GM23338 (cell line): ENCODE measurements at regions not wholly inside any gene's neighbourhood (a gene's known extent, or its start where the extent isn't known, plus 50 kb on each side); places are given as distances from the start of the nearest gene placed in this dataset.

Source experiments
- ATAC-seq: fragments of 200-7000 bp; cut with Tn5 transposase; 3 replicates; pipeline ENCODE4 v1.9.1; 2020
- DNase-seq: peaks from one replicate; pipeline ENCODE4 v3.0.0-alpha.2; 2015; ENCODE audit warnings: low spot score
- H2AFZ ChIP-seq: fragments of 200-600 bp; sonication (generic); 2 replicates; pipeline ENCODE4 v1.8.0; 2016; ENCODE audit warnings: antibody characterized with exemption, mild to moderate bottlenecking, moderate library complexity
- H3F3A ChIP-seq: fragments of 200-600 bp; sonication (generic); replicated peaks from 2 replicates; pipeline ENCODE4 v1.8.0; 2017; ENCODE audit warnings: antibody characterized with exemption, mixed run types, low read depth
- H3K27ac ChIP-seq: fragments of 200-600 bp; sonication (generic); 2 replicates; pipeline ENCODE4 v1.6.1; 2016; ENCODE audit warnings: low read depth
- H3K27me3 ChIP-seq: fragments of 200-600 bp; sonication (generic); 2 replicates; pipeline ENCODE4 v1.8.0; 2016; ENCODE audit warnings: mild to moderate bottlenecking, mixed run types, moderate library complexity; ENCODE audit not compliant: insufficient read depth
- H3K36me3 ChIP-seq: fragments of 200-600 bp; sonication (generic); 2 replicates; pipeline ENCODE4 v1.8.0; 2016; ENCODE audit warnings: mild to moderate bottlenecking; ENCODE audit not compliant: insufficient read depth
- H3K4me1 ChIP-seq: fragments of 200-600 bp; sonication (generic); 2 replicates; pipeline ENCODE4 v1.8.0; 2016; ENCODE audit warnings: mild to moderate bottlenecking, moderate library complexity; ENCODE audit not compliant: insufficient read depth
- H3K4me2 ChIP-seq: fragments of 200-600 bp; sonication (generic); 2 replicates; pipeline ENCODE4 v1.7.1; 2017; ENCODE audit warnings: mixed run types
- H3K4me3 ChIP-seq: fragments of 200-600 bp; sonication (generic); 2 replicates; pipeline ENCODE4 v1.6.1; 2016; ENCODE audit warnings: mixed run types
- H3K79me2 ChIP-seq: fragments of 200-600 bp; sonication (generic); replicated peaks from 2 replicates; pipeline ENCODE4 v1.8.0; 2017; ENCODE audit warnings: mild to moderate bottlenecking; ENCODE audit not compliant: insufficient read depth
- H3K9me2 ChIP-seq: fragments of 200-600 bp; sonication (generic); 2 replicates; pipeline ENCODE4 v1.8.0; 2017; ENCODE audit not compliant: insufficient read depth
- H4K20me1 ChIP-seq: fragments of 200-600 bp; sonication (generic); replicated peaks from 2 replicates; pipeline ENCODE4 v1.8.0; 2017; ENCODE audit warnings: mild to moderate bottlenecking; ENCODE audit not compliant: insufficient read depth
- H3K27ac Mint-ChIP-seq: 2 replicates; pipeline ENCODE4 v1.8.0; 2020; ENCODE audit warnings: inconsistent platforms, mild to moderate bottlenecking, moderate library complexity, mixed read lengths
- H3K27me3 Mint-ChIP-seq: 3 replicates; pipeline ENCODE4 v1.8.0; 2022; ENCODE audit warnings: low read depth, mild to moderate bottlenecking, moderate library complexity, mixed read lengths, inconsistent platforms; ENCODE audit not compliant: insufficient read depth, poor library complexity
- H3K36me3 Mint-ChIP-seq: 3 replicates; pipeline ENCODE4 v1.8.0; 2021; ENCODE audit warnings: low read depth, mild to moderate bottlenecking, inconsistent platforms, moderate library complexity, mixed read lengths
- H3K4me1 Mint-ChIP-seq: 3 replicates; pipeline ENCODE4 v1.8.0; 2020; ENCODE audit warnings: mild to moderate bottlenecking, inconsistent platforms, mixed read lengths
- H3K4me3 Mint-ChIP-seq: 3 replicates; pipeline ENCODE4 v1.8.0; 2021; ENCODE audit warnings: moderate library complexity, mild to moderate bottlenecking, inconsistent platforms, mixed read lengths
- H3K9me3 Mint-ChIP-seq: 3 replicates; pipeline ENCODE4 v1.8.0; 2020; ENCODE audit warnings: moderate library complexity, mild to moderate bottlenecking, inconsistent platforms, mixed read lengths
- ETS1 ChIP-seq: IDR thresholded peaks from 2 replicates; pipeline ENCODE4 v1.6.1; 2016; ENCODE audit warnings: antibody characterized with exemption
- EZH2phosphoT487 ChIP-seq: fragments of 200-600 bp; sonication (generic); IDR thresholded peaks from one replicate; pipeline ENCODE4 v1.8.1; 2018; ENCODE audit warnings: antibody characterized with exemption; ENCODE audit not compliant: unreplicated experiment
- NANOG ChIP-seq: IDR thresholded peaks from 2 replicates; pipeline ENCODE4 v1.6.1; 2016; ENCODE audit warnings: antibody characterized with exemption, borderline replicate concordance
- ZNF331 ChIP-seq: fragments of 250-450 bp; sonication (Bioruptor Pico); IDR thresholded peaks from 2 replicates; pipeline ENCODE4 v1.5.0; 2020; ENCODE audit warnings: low read depth, mild to moderate bottlenecking, moderate library complexity
- TF ChIP-seq, protein P1 (sequence below): fragments of 250-450 bp; sonication (Bioruptor Pico); IDR thresholded peaks from 2 replicates; pipeline ENCODE4 v1.5.0; 2020; ENCODE audit warnings: mild to moderate bottlenecking, moderate library complexity

GRCh38 chr9:82327641-82328040 is 339.1 kb downstream of the SPATA31D1 start:
- Histone ChIP-seq H2AFZ (no peak overlapping the region), H3K27ac (no peak overlapping the region), H3K9me2 (peaks cover 3% of the 10 kb centered on the region; the same call in 1 of the 2 replicates), H3K4me3 (no peak overlapping the region), H3K36me3 (no peaks in the 10 kb centered on the region), H3K79me2 (no peaks in the 10 kb centered on the region), H3K27me3 (no peaks in the 10 kb centered on the region), H4K20me1 (no peaks in the 10 kb centered on the region), H3K4me1 (no peaks in the 10 kb centered on the region), H3K4me2 (no peak overlapping the region), H3F3A (no peaks in the 10 kb centered on the region)
- peaks cover 22% of the 10 kb centered on the region for H3K9me3 Mint-ChIP-seq
- no peak overlapping the region for H3K4me3 Mint-ChIP-seq
- H3K27ac Mint-ChIP-seq: no peak overlapping the region
- no peak for ATAC-seq
- TF ChIP-seq EZH2phosphoT487 (no peak), ZNF331 (CRISPR knock-in tag) (no peak), NANOG (no peak), ETS1 (no peak)
- TF ChIP-seq, protein P1, sequence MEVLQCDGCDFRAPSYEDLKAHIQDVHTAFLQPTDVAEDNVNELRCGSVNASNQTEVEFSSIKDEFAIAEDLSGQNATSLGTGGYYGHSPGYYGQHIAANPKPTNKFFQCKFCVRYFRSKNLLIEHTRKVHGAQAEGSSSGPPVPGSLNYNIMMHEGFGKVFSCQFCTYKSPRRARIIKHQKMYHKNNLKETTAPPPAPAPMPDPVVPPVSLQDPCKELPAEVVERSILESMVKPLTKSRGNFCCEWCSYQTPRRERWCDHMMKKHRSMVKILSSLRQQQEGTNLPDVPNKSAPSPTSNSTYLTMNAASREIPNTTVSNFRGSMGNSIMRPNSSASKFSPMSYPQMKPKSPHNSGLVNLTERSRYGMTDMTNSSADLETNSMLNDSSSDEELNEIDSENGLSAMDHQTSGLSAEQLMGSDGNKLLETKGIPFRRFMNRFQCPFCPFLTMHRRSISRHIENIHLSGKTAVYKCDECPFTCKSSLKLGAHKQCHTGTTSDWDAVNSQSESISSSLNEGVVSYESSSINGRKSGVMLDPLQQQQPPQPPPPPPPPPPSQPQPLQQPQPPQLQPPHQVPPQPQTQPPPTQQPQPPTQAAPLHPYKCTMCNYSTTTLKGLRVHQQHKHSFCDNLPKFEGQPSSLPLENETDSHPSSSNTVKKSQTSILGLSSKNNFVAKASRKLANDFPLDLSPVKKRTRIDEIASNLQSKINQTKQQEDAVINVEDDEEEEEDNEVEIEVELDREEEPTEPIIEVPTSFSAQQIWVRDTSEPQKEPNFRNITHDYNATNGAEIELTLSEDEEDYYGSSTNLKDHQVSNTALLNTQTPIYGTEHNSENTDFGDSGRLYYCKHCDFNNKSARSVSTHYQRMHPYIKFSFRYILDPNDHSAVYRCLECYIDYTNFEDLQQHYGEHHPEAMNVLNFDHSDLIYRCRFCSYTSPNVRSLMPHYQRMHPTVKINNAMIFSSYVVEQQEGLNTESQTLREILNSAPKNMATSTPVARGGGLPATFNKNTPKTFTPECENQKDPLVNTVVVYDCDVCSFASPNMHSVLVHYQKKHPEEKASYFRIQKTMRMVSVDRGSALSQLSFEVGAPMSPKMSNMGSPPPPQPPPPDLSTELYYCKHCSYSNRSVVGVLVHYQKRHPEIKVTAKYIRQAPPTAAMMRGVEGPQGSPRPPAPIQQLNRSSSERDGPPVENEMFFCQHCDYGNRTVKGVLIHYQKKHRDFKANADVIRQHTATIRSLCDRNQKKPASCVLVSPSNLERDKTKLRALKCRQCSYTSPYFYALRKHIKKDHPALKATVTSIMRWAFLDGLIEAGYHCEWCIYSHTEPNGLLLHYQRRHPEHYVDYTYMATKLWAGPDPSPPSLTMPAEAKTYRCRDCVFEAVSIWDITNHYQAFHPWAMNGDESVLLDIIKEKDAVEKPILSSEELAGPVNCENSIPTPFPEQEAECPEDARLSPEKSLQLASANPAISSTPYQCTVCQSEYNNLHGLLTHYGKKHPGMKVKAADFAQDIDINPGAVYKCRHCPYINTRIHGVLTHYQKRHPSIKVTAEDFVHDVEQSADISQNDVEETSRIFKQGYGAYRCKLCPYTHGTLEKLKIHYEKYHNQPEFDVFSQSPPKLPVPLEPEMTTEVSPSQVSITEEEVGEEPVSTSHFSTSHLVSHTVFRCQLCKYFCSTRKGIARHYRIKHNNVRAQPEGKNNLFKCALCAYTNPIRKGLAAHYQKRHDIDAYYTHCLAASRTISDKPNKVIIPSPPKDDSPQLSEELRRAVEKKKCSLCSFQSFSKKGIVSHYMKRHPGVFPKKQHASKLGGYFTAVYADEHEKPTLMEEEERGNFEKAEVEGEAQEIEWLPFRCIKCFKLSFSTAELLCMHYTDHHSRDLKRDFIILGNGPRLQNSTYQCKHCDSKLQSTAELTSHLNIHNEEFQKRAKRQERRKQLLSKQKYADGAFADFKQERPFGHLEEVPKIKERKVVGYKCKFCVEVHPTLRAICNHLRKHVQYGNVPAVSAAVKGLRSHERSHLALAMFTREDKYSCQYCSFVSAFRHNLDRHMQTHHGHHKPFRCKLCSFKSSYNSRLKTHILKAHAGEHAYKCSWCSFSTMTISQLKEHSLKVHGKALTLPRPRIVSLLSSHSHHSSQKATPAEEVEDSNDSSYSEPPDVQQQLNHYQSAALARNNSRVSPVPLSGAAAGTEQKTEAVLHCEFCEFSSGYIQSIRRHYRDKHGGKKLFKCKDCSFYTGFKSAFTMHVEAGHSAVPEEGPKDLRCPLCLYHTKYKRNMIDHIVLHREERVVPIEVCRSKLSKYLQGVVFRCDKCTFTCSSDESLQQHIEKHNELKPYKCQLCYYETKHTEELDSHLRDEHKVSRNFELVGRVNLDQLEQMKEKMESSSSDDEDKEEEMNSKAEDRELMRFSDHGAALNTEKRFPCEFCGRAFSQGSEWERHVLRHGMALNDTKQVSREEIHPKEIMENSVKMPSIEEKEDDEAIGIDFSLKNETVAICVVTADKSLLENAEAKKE (CRISPR knock-in tag): no peak
- no peak for DNase-seq
- H3K4me1 Mint-ChIP-seq: 0 out of 3 replicates have a peak, but pooled peaks cover 2% of the 10 kb centered on the region
- no peaks in the 10 kb centered on the region for H3K27me3 Mint-ChIP-seq
- H3K36me3 Mint-ChIP-seq: peaks cover 3% of the 10 kb centered on the region; the same call in 1 of the 3 replicates

- H3K36me3 ChIP-seq: no peaks in the 10 kb centered on the region
- no peak overlapping the region for H2AFZ ChIP-seq
- peaks cover 4% of the 10 kb centered on the region; the same call in 2 of the 3 replicates for H3K9me3 Mint-ChIP-seq
- no peaks in the 10 kb centered on the region for H3K27me3 ChIP-seq
- no peaks in the 10 kb centered on the region for H4K20me1 ChIP-seq
- H3K36me3 Mint-ChIP-seq: peaks cover 3% of the 10 kb centered on the region; the same call in 1 of the 3 replicates
- no peak overlapping the region for H3K27ac ChIP-seq
- DNase-seq: no peak
- no peaks in the 10 kb centered on the region for H3K9me2 ChIP-seq
- ATAC-seq: no peak
- no peaks in the 10 kb centered on the region for H3K79me2 ChIP-seq
- H3K27ac Mint-ChIP-seq: no peak overlapping the region
- no peaks in the 10 kb centered on the region for H3K4me1 ChIP-seq
- no peaks in the 10 kb centered on the region for H3F3A ChIP-seq
- H3K4me3 Mint-ChIP-seq: no peak overlapping the region
- H3K27me3 Mint-ChIP-seq: no peaks in the 10 kb centered on the region
- 0 out of 3 replicates have a peak, but pooled peaks cover 4% of the 10 kb centered on the region for H3K4me1 Mint-ChIP-seq
- H3K4me3 ChIP-seq: no peak overlapping the region
- no peak overlapping the region for H3K4me2 ChIP-seq
- TF ChIP-seq, protein P1 (CRISPR knock-in tag): no peak
- TF ChIP-seq EZH2phosphoT487: no peak
These were observed 342.5 kb downstream of the SPATA31D1 start for GRCh38 chr9:82331079-82331478.
